ENCODE measurements at regions not wholly inside any gene's neighbourhood (a gene's known extent, or its start where the extent isn't known, plus 50 kb on each side); places are given as distances from the start of the nearest gene placed in this dataset.

DNA sequence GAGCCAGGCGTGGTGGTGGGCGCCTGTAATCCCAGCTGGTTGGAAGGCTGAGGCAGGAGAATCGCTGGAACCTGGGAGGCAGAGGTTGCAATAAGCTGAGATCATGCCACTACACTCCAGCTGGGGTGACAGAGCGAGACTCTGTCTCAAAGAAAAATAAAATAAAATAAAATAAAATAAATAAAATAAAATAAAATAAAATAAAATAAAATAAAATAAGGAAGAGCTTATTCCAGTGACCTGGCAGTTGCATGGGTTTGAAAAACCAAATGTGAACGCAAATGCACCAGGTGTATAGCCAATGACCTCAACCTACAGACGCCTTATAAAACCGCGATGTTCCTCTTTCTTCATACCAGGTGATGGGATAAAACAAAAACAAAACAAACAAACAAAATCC is 995.7 kb downstream of the TYW1 start:
- DNase-seq (ENCODE audit: low read depth in 2 of 2): no peak

GRCh38 chr7:68005992-68006391 is 1009.4 kb downstream of the TYW1 start:
- no peak for DNase-seq (ENCODE audit: low read depth in 2 of 2)

DNA sequence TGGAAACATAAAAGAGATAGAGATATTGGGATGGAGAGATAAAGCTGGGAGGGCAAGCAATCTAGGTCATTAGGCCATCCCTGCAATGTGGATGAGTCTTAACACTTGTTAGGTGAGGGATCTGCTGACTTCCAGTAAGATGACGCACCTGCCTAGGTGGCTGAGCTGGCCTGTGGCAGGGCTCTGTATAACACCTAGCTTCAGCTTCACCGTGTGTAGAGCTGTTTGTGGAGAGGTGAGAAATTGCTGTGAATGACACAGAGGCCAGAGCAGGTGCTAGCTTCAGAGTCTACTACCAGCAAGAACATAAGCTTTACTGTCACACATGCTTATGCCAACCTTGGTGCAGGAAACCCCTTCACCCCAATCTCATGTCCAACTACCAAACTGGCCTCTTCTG is 1010.0 kb downstream of the TYW1 start:
- DNase-seq (ENCODE audit: low read depth in 2 of 2): no peak

DNA sequence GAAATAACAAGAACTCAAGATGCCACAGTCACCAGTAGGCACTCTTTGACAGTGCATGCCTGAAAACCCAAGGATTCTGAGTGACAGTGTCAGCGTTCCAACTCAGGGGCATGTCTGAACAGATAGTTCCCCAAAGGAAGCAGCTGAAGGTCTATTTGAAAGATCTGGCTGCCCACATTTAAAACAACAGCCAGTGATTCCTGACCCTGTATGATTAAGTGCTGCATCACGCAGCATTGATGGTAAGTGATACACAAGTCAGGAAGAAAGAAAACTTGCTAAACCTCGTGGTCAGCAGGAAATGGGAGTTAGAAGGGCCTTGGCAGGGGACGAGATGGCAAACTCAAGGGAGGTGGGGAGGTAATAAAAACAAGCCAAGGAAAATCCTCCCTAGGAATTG is 1013.1 kb downstream of the TYW1 start:
- DNase-seq (ENCODE audit: low read depth in 2 of 2): no peak

- no peak for DNase-seq (ENCODE audit: low read depth in 2 of 2)
These were observed 1017.6 kb downstream of the TYW1 start for GRCh38 chr7:68014031-68014736.

DNA sequence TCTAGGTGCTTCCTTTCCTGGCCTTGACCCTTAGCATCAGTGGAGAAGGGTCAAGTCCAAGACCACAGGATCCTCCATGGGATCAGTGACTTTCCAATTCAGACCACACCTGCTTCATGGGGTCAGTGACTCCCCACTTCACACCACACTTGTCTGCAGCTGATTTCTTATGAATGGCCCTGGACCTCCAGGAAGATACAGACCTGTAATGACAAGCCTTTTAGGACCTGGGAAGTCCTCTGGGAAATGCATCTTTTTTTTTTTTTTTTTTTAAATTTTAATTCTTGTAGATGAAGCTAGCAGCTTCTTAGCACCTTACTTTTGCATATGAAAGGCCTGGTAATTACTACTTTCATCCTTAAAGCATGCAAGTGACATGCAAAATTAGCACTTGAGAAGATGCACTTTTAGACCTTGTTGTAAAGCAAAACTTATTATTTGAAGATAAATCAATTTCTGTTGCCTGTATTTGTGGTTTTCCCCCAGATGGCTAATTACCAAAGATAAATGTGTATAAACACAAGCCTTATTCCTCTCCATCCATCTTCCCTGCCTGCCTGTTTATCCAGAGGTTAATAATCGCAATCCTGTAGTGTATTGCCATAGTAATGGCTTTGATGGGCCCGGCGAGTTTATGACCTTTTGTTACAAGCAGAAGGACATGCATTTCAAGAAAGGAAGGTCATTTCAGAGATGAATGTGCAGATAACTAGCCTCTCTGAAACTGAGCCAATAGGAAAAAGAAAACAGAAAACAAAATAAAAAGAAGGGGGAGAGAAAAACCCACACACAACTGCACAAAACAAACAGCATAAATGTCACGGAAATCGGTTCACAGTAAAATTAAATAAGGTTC is 1018.7 kb downstream of the TYW1 start:
- no peak for DNase-seq (ENCODE audit: low read depth in 2 of 2)

DNA sequence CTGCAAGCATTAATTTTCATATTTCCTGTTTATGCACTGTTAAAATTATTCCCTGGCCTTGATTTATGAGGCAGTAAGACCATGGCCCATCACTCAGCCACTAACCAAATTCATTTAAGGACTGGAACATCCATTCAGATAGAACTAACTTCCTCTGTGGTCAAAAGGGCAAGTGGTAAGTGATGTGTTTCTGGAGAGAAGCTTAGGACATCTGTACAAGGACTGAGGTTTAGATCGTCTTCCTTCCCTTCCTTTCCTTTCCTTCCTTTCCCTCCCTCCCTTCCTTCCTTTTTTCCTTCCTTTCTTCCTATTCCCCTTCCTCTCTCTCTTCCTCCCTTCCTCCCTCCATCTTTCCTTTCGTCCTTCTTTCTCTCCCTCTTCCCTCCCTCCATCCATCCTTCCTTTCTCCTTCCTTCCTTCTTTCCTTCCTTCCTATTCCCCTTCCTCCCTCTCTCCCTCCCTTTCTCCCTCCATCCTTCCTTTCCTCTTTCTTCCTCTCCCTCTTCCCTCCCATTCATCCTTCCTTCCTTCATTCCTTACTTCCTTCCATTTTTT is 1019.4 kb downstream of the TYW1 start:
- no peak for DNase-seq (ENCODE audit: low read depth in 2 of 2)

GRCh38 chr7:68020102-68020501 is 1023.5 kb downstream of the TYW1 start:
- no peak for DNase-seq (ENCODE audit: low read depth in 2 of 2)

DNA sequence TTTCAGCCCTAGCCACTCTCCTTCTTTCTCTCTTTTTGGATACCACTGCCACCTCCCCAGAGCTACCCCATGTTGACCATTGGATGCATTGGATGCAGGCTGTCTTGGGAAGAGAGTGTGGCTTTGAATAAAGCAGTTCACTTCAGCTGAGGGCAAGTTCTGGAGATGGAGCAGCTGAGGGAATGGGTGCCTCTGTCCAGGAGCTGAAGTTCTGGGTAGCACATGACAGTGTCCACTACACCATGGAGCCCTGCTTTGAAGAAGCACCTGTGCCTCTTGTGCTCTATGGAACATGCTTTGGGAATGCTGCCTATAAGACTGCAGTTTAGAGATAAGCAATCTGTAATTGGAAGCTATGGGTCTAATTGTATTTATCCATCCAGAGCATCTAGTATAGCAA is 1028.7 kb downstream of the TYW1 start:
- no peak for DNase-seq (ENCODE audit: low read depth in 2 of 2)

DNA sequence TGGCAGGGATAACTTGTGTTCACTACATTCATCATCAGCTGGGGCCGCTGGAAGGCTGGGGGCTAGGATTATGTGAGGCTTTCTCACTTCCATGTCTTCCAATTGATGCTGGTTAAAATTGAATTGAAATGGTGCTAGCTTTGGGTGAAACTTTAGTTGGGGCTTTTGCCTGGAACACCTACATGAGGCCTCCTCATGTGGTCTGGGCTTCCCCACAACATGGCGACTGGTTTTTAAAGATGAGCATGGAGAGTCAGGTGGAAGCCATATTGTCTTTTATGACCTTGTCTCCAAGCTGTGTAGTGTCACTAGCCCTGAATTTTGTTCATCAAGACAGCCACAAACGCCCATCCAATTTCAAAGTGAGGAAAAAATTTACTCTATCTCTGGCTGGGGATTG is 1033.9 kb downstream of the TYW1 start:
- DNase-seq (ENCODE audit: low read depth in 2 of 2): no peak

GRCh38 chr7:68031180-68031943 is 1034.7 kb downstream of the TYW1 start:
- no peak for DNase-seq (ENCODE audit: low read depth in 2 of 2)

DNA sequence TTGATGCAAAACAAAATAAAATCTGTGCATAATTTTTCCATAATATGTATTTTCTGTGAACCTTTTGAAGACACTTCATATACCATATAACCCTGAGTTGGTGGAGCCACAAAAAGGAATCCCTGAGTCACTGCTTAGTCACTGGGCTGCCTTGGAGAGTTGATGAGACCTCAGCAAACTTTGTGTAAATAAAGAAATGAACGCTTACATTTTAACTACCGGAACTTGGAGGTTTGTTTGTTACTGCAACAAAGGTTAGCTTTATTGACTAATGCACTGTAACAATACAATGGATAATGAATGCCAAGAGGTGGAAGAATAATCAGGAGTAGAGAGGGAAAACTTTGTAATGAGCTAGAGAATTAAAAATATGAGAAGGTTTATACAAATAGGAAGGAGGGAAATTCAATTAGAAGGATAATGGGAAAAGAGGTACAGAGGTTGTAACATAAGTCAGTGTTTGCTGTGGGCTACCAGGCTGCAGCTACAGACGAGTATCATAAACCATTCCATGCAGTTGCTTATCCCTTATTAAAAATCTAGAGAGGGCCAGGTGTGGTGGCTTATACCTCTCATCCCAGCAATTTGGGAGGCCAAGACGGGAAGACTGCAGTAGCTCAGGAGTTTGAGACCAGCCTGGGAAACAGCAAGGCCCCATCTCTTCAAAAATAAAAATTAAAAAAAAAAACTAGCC is 1042.1 kb downstream of the TYW1 start:
- no peak for DNase-seq (ENCODE audit: low read depth in 2 of 2)

DNA sequence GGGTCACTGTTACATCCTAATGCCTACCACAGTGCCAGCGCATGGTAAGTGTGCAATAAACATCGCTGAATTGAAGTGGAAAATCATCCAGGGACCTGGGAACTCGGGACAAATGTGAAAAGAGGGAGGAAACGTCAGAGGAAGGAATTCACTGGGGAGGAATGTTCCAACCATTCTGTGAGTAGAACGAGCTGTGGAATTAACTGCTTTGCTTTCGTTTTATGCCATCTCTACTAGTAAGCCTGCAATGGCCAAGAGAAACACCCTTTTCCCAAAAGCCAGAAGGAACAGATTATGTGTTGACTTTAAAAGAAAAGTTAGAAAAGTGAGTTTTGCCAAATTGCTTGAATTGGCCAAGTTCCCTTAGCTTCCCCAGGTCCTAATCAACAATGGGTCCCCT is 1044.9 kb downstream of the TYW1 start:
- DNase-seq (ENCODE audit: low read depth in 2 of 2): no peak

GRCh38 chr7:68043546-68043945 is 1046.9 kb downstream of the TYW1 start:
- DNase-seq (ENCODE audit: low read depth in 2 of 2): no peak

DNA sequence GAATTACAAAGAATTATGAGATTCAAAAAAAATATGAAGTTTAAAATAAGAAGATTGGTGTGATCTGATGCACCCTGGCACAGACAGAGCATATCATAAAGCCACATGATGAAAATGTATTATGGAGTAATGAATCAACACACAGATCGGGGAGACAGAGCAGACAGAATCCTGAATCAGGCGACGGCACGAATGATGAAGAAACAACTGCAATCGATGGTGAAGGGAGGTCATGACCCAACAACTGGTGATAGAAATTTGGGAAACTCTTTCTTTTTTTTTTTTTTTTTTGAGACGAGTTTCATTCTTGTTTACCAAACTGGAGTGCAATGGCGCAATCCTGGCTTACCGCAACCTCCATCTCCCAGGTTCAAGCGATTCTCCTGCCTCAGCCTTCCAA is 1054.0 kb downstream of the TYW1 start:
- no peak for DNase-seq (ENCODE audit: low read depth in 2 of 2)

DNA sequence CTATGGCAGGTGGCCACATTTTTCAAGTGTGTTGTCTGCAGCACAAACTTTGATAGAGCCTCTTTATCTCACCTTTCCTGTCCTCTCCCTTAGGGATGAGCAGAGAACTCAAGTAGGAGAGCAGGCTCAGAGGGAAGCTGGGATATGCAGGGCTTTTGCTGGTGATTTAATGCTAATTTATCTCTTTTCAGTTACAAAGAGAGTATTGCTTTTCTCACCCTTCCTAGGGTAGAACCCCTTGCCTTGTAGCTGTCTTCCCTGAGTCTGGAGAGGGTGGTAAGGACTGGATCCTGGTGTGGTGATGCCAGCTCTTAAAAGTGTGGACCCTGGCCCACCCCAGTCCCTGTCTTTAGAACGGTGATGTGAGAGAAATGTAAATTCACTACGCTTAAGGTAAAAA is 1061.4 kb downstream of the TYW1 start:
- DNase-seq (ENCODE audit: low read depth in 2 of 2): no peak

DNA sequence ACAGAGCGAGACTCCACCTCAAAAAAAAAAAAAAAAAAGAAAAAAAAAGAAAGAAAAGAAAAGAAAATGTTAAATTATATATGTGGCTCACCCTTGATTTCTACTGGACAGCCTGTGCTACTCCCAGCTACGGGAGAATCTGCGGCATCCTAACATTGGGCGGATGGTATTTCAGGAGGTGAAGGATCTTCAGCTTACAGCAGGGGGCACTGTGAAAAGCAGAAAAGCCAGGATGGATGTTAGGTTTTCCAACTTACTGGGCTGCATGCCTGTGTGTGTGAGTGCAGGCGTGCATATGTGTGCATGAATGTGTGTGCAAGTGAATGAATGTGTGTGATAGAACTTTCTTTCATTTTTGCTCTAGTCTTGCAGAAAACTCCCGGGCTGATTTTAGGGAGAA is 1066.5 kb downstream of the TYW1 start:
- DNase-seq (ENCODE audit: low read depth in 2 of 2): no peak

GRCh38 chr7:68065581-68065980 is 1068.9 kb downstream of the TYW1 start:
- no peak for DNase-seq (ENCODE audit: low read depth in 2 of 2)

DNA sequence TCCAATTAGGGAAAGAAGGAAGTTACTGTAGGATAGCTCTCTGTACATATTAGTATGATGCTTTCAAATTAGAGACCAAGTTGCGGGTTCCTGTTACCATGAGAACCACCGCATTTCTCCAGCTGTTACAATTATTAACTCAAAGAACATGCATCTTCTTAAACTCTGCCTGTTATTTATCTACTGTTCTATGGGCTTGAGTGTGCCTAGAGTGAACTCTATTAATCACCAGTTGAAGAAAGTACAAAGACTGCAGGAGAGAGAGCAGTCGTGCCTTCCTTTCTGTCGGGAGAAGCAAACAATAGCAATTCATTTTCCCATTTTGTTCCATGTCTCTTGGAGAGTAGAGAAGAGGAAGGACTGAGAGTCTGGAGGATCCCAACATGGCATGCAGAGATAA is 1071.2 kb downstream of the TYW1 start:
- DNase-seq (ENCODE audit: low read depth in 2 of 2): no peak

GRCh38 chr7:68070992-68071391 is 1074.4 kb downstream of the TYW1 start:
- DNase-seq (ENCODE audit: low read depth in 2 of 2): no peak

GRCh38 chr7:68073701-68074100 is 1077.1 kb downstream of the TYW1 start:
- no peak for DNase-seq (ENCODE audit: low read depth in 2 of 2)

- no peak for DNase-seq (ENCODE audit: low read depth in 2 of 2)
These were observed 1077.6 kb downstream of the TYW1 start for GRCh38 chr7:68074242-68074641.
